Spinal cord (tissue), 9 donors: ENCODE measurements at regions not wholly inside any gene's neighbourhood (a gene's known extent, or its start where the extent isn't known, plus 50 kb on each side); places are given as distances from the start of the nearest gene placed in this dataset.

Source experiments
- DNase-seq, 6 donors: peaks; one replicate each; pipeline versions ENCODE4 v3.0.0 to v3.0.0-alpha.2; 2013 to 2015; ENCODE audit warnings: low spot score in 6 of 6, low read depth in 4 of 6
- H3K27ac ChIP-seq: one replicate; pipeline ENCODE4 v1.5.1; 2013; ENCODE audit warnings: low read depth, low read length, control low read depth
- H3K27me3 ChIP-seq: one replicate; pipeline ENCODE4 v1.6.1; 2013; ENCODE audit warnings: low read length; ENCODE audit not compliant: control insufficient read depth, insufficient read depth
- H3K36me3 ChIP-seq: one replicate; pipeline ENCODE4 v1.6.1; 2013; ENCODE audit warnings: low read length; ENCODE audit not compliant: control insufficient read depth, insufficient read depth
- H3K4me1 ChIP-seq: one replicate; pipeline ENCODE4 v1.6.1; 2013; ENCODE audit warnings: low read length; ENCODE audit not compliant: control insufficient read depth, insufficient read depth
- H3K4me3 ChIP-seq: one replicate; pipeline ENCODE4 v1.5.1; 2013; ENCODE audit warnings: low read depth, low read length, control low read depth
- H3K9me3 ChIP-seq: one replicate; pipeline ENCODE4 v1.6.1; 2013; ENCODE audit warnings: low read length; ENCODE audit not compliant: control insufficient read depth, insufficient read depth
- WGBS: methylation state at CpG from one replicate; pipeline ENCODE4 v1.1.5; 2013; ENCODE audit warnings: missing lambda C conversion rate; ENCODE audit not compliant: insufficient coverage; 5-methylcytosine and 5-hydroxymethylcytosine counted together
- donor health status: healthy.

- H3K4me3 ChIP-seq: no peak overlapping the region
- no peak overlapping the region for H3K27ac ChIP-seq
- H3K27me3 ChIP-seq: no peaks in the 10 kb centered on the region
- no peak for DNase-seq
- peaks cover 7% of the 10 kb centered on the region for H3K9me3 ChIP-seq
- WGBS: no CpG with 5 or more reads among the region's 1 CpG
- no peaks in the 10 kb centered on the region for H3K4me1 ChIP-seq
- no peaks in the 10 kb centered on the region for H3K36me3 ChIP-seq
Measured at GRCh38 chr6:22418714-22419113, 121.9 kb upstream of the PRL start.

GRCh38 chr6:22421198-22421597 is 124.4 kb upstream of the PRL start:
- Histone ChIP-seq H3K4me1 (no peaks in the 10 kb centered on the region), H3K9me3 (peaks cover 7% of the 10 kb centered on the region), H3K27me3 (no peaks in the 10 kb centered on the region), H3K4me3 (no peak overlapping the region), H3K36me3 (no peaks in the 10 kb centered on the region), H3K27ac (no peak overlapping the region)
- WGBS: no CpG with 5 or more reads among the region's 2 CpGs
- DNase-seq: no peak

GRCh38 chr6:22424196-22424595 is 127.4 kb upstream of the PRL start:
- WGBS: no CpG with 5 or more reads among the region's 2 CpGs
- H3K27ac ChIP-seq: no peak overlapping the region
- DNase-seq: no peak
- H3K27me3 ChIP-seq: no peaks in the 10 kb centered on the region
- H3K4me1 ChIP-seq: no peaks in the 10 kb centered on the region
- no peaks in the 10 kb centered on the region for H3K9me3 ChIP-seq
- H3K36me3 ChIP-seq: no peaks in the 10 kb centered on the region
- no peak overlapping the region for H3K4me3 ChIP-seq

GRCh38 chr6:22432060-22432459 is 135.2 kb upstream of the PRL start:
- no peak for DNase-seq
- no CpG with 5 or more reads among the region's 2 CpGs for WGBS
- H3K4me1 ChIP-seq: no peaks in the 10 kb centered on the region
- no peak overlapping the region for H3K27ac ChIP-seq
- no peaks in the 10 kb centered on the region for H3K27me3 ChIP-seq
- H3K36me3 ChIP-seq: no peaks in the 10 kb centered on the region
- H3K4me3 ChIP-seq: no peak overlapping the region
- H3K9me3 ChIP-seq: no peaks in the 10 kb centered on the region

- 100% methylated on average over 3 of the region's 6 CpGs for WGBS
Measured at GRCh38 chr6:22433745-22434144, 135.6 kb upstream of the HDGFL1 start.

GRCh38 chr6:22435151-22435550 is 134.2 kb upstream of the HDGFL1 start:
- Histone ChIP-seq H3K4me1 (no peaks in the 10 kb centered on the region), H3K27me3 (no peaks in the 10 kb centered on the region), H3K27ac (no peak overlapping the region), H3K36me3 (no peaks in the 10 kb centered on the region), H3K4me3 (no peak overlapping the region), H3K9me3 (no peaks in the 10 kb centered on the region)
- WGBS: 80% methylated on average over 1 of the region's 4 CpGs
- DNase-seq: no peak

More at GRCh38 chr6:22433745-22434144, 135.6 kb upstream of the HDGFL1 start:
- Histone ChIP-seq H3K4me3 (no peak overlapping the region), H3K27me3 (no peaks in the 10 kb centered on the region), H3K9me3 (no peaks in the 10 kb centered on the region), H3K36me3 (no peaks in the 10 kb centered on the region), H3K4me1 (no peaks in the 10 kb centered on the region), H3K27ac (no peak overlapping the region)
- no peak for DNase-seq

GRCh38 chr6:22436134-22436533 is 133.2 kb upstream of the HDGFL1 start:
- no peak overlapping the region for H3K27ac ChIP-seq
- 100% methylated on average over 1 of the region's 2 CpGs for WGBS
- no peaks in the 10 kb centered on the region for H3K9me3 ChIP-seq
- no peaks in the 10 kb centered on the region for H3K36me3 ChIP-seq
- DNase-seq: no peak
- no peaks in the 10 kb centered on the region for H3K4me1 ChIP-seq
- no peaks in the 10 kb centered on the region for H3K27me3 ChIP-seq
- no peak overlapping the region for H3K4me3 ChIP-seq

- WGBS: no CpG with 5 or more reads among the region's 1 CpG
Measured at GRCh38 chr6:22437665-22438064, 131.7 kb upstream of the HDGFL1 start.

GRCh38 chr6:22442826-22443225 is 126.5 kb upstream of the HDGFL1 start:
- Histone ChIP-seq H3K4me3 (no peak overlapping the region), H3K9me3 (no peaks in the 10 kb centered on the region), H3K27ac (no peak overlapping the region), H3K36me3 (no peaks in the 10 kb centered on the region), H3K27me3 (no peaks in the 10 kb centered on the region), H3K4me1 (no peaks in the 10 kb centered on the region)
- 100% methylated on average over 1 of the region's 1 CpG for WGBS
- DNase-seq: no peak

More at GRCh38 chr6:22437665-22438064, 131.7 kb upstream of the HDGFL1 start:
- Histone ChIP-seq H3K36me3 (no peaks in the 10 kb centered on the region), H3K27me3 (no peaks in the 10 kb centered on the region), H3K4me1 (no peaks in the 10 kb centered on the region), H3K27ac (no peak overlapping the region), H3K4me3 (no peak overlapping the region), H3K9me3 (no peaks in the 10 kb centered on the region)
- no peak for DNase-seq

GRCh38 chr6:22444330-22444729 is 125.0 kb upstream of the HDGFL1 start:
- no CpG with 5 or more reads among the region's 3 CpGs for WGBS
- Histone ChIP-seq H3K9me3 (no peaks in the 10 kb centered on the region), H3K36me3 (no peaks in the 10 kb centered on the region), H3K4me1 (no peaks in the 10 kb centered on the region), H3K4me3 (no peak overlapping the region), H3K27me3 (no peaks in the 10 kb centered on the region), H3K27ac (no peak overlapping the region)
- no peak for DNase-seq
